ENCODE measurements at regions not wholly inside any gene's neighbourhood (a gene's known extent, or its start where the extent isn't known, plus 50 kb on each side); places are given as distances from the start of the nearest gene placed in this dataset.

- no peaks in the 10 kb centered on the region for H3K36me3 Mint-ChIP-seq (ENCODE audit: low read depth)
- H3K4me3 Mint-ChIP-seq, result no peak overlapping the region
- peaks cover 39% of the 10 kb centered on the region for H3K4me1 Mint-ChIP-seq
- no peaks in the 10 kb centered on the region for H3K9me3 Mint-ChIP-seq
- no peaks in the 10 kb centered on the region for H3K27me3 Mint-ChIP-seq (ENCODE audit: low read depth)
- H3K27ac Mint-ChIP-seq, result peak overlapping the region in 1 of 3 experiments; percentile 88
- TF ChIP-seq CTCF (IDR thresholded peaks at IDR 0.05; ENCODE audit: unreplicated experiment in 3 of 3), result no peak
These were observed 236.0 kb upstream of the JAG1 start for GRCh38 chr20:10909803-10910202.

GRCh38 chr20:10910535-10911178 is 236.9 kb upstream of the JAG1 start:
- H3K4me3 Mint-ChIP-seq, result peak overlapping the region in 2 of 3 experiments; percentile 12 to 31
- peaks cover 32% of the 10 kb centered on the region for H3K4me1 Mint-ChIP-seq
- no peaks in the 10 kb centered on the region for H3K27me3 Mint-ChIP-seq (ENCODE audit: low read depth)
- peak overlapping the region; percentile 41 to 88 (median 79) for H3K27ac Mint-ChIP-seq
- peak in 1 of 3 experiments; percentile 10 for TF ChIP-seq CTCF (IDR thresholded peaks at IDR 0.05; ENCODE audit: unreplicated experiment in 3 of 3)
- H3K36me3 Mint-ChIP-seq (ENCODE audit: low read depth), result no peaks in the 10 kb centered on the region
- no peaks in the 10 kb centered on the region for H3K9me3 Mint-ChIP-seq

GRCh38 chr20:10911298-10911697 is 237.5 kb upstream of the JAG1 start:
- Mint-ChIP-seq H3K36me3 (ENCODE audit: low read depth) (no peaks in the 10 kb centered on the region), H3K9me3 (no peaks in the 10 kb centered on the region), H3K4me1 (peaks cover 26% of the 10 kb centered on the region), H3K27ac (peak overlapping the region in 2 of 3 experiments; percentile 79 to 88), H3K4me3 (no peak overlapping the region), H3K27me3 (ENCODE audit: low read depth) (no peaks in the 10 kb centered on the region)
- no peak for TF ChIP-seq CTCF (IDR thresholded peaks at IDR 0.05; ENCODE audit: unreplicated experiment in 3 of 3)

GRCh38 chr20:10915815-10916214 is 242.0 kb upstream of the JAG1 start:
- H3K36me3 Mint-ChIP-seq (ENCODE audit: low read depth), result no peaks in the 10 kb centered on the region
- no peak for TF ChIP-seq CTCF (IDR thresholded peaks at IDR 0.05; ENCODE audit: unreplicated experiment in 3 of 3)
- peaks cover 3% of the 10 kb centered on the region for H3K27me3 Mint-ChIP-seq (ENCODE audit: low read depth)
- peaks cover 31% of the 10 kb centered on the region for H3K4me1 Mint-ChIP-seq
- H3K9me3 Mint-ChIP-seq, result no peaks in the 10 kb centered on the region
- no peak overlapping the region for H3K4me3 Mint-ChIP-seq
- peak overlapping the region in 2 of 3 experiments; percentile 37 to 76 for H3K27ac Mint-ChIP-seq

GRCh38 chr20:10916312-10916711 is 242.5 kb upstream of the JAG1 start:
- Mint-ChIP-seq H3K4me3 (no peak overlapping the region), H3K27ac (peak overlapping the region in 2 of 3 experiments; percentile 37 to 76), H3K27me3 (ENCODE audit: low read depth) (peaks cover 3% of the 10 kb centered on the region), H3K36me3 (ENCODE audit: low read depth) (no peaks in the 10 kb centered on the region), H3K9me3 (no peaks in the 10 kb centered on the region), H3K4me1 (peaks cover 26% of the 10 kb centered on the region)
- TF ChIP-seq CTCF (IDR thresholded peaks at IDR 0.05; ENCODE audit: unreplicated experiment in 3 of 3), result no peak

- Mint-ChIP-seq H3K27ac (no peak overlapping the region), H3K4me1 (peaks cover 29% of the 10 kb centered on the region), H3K9me3 (no peaks in the 10 kb centered on the region), H3K4me3 (no peak overlapping the region), H3K36me3 (ENCODE audit: low read depth) (no peaks in the 10 kb centered on the region), H3K27me3 (ENCODE audit: low read depth) (peaks cover 3% of the 10 kb centered on the region)
- TF ChIP-seq CTCF (IDR thresholded peaks at IDR 0.05; ENCODE audit: unreplicated experiment in 3 of 3), result no peak
These were observed 244.0 kb upstream of the JAG1 start for GRCh38 chr20:10917826-10918225.

Measured in nephron (organoid).